GM12865 (cell line): ENCODE measurements at regions not wholly inside any gene's neighbourhood (a gene's known extent, or its start where the extent isn't known, plus 50 kb on each side); places are given as distances from the start of the nearest gene placed in this dataset.
A peak's percentile ranks its signal among the peaks of the same experiment; 100 is the strongest.

Experiments used
- DNase-seq: peaks from one replicate; pipeline ENCODE4 v3.0.0; 2010; ENCODE audit warnings: low read depth
- H3K4me3 ChIP-seq: 2 replicates; pipeline ENCODE4 v1.5.1; 2011; ENCODE audit warnings: mild to moderate bottlenecking, low read depth, low read length, control low read depth
- CTCF ChIP-seq: IDR thresholded peaks from 2 replicates; pipeline ENCODE4 v1.5.1; 2011; ENCODE audit warnings: low read length, control low read depth, low read depth, inconsistent platforms; ENCODE audit not compliant: insufficient read depth; ENCODE audit errors: missing control alignments

GRCh38 chr3:87625876-87626275 is 349.5 kb upstream of the POU1F1 start:
- no peak overlapping the region for H3K4me3 ChIP-seq
- no peak for TF ChIP-seq CTCF
- no peak for DNase-seq

- TF ChIP-seq CTCF, result no peak
- H3K4me3 ChIP-seq, result no peak overlapping the region
- no peak for DNase-seq
Observed at GRCh38 chr3:87624860-87625259, 348.5 kb upstream of the POU1F1 start.

- TF ChIP-seq CTCF, result no peak
- DNase-seq, result peak; percentile 10
- H3K4me3 ChIP-seq, result no peak overlapping the region
Observed at GRCh38 chr3:87621667-87622066, 345.3 kb upstream of the POU1F1 start.

GRCh38 chr3:87615506-87615905 is 339.1 kb upstream of the POU1F1 start:
- no peak overlapping the region for H3K4me3 ChIP-seq
- no peak for DNase-seq
- TF ChIP-seq CTCF, result no peak

- no peak for TF ChIP-seq CTCF
- no peak for DNase-seq
- H3K4me3 ChIP-seq, result no peak overlapping the region
Observed at GRCh38 chr3:87614998-87615397, 338.6 kb upstream of the POU1F1 start.

GRCh38 chr3:87607234-87607633 is 330.9 kb upstream of the POU1F1 start:
- no peak overlapping the region for H3K4me3 ChIP-seq
- DNase-seq, result no peak
- no peak for TF ChIP-seq CTCF

- DNase-seq, result no peak
- no peak overlapping the region for H3K4me3 ChIP-seq
- no peak for TF ChIP-seq CTCF
Observed at GRCh38 chr3:87595798-87596197, 319.4 kb upstream of the POU1F1 start.
